ENCODE measurements at regions not wholly inside any gene's neighbourhood (a gene's known extent, or its start where the extent isn't known, plus 50 kb on each side); places are given as distances from the start of the nearest gene placed in this dataset.

DNA sequence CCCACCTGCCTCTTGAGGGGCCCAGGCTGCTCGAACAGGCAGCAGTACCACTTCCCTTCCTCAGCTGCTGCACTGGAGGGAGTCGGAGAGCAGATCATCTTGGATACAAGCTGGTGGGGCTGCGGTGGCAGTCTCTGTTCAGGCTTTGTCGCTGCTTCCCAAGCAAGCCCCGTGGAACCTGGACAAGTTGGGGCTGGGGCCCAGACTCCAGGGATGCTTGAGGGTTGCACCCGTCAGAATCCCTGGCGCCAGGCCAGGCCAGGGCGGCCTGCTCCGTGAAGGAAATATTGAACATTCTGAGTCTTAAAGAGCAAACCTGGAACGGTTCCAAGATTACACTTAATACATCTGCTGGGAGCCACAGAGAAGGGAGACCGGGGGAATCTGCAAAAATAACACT, 310.1 kb upstream of the SORL1-AS1 start:
- no peak for DNase-seq

DNA sequence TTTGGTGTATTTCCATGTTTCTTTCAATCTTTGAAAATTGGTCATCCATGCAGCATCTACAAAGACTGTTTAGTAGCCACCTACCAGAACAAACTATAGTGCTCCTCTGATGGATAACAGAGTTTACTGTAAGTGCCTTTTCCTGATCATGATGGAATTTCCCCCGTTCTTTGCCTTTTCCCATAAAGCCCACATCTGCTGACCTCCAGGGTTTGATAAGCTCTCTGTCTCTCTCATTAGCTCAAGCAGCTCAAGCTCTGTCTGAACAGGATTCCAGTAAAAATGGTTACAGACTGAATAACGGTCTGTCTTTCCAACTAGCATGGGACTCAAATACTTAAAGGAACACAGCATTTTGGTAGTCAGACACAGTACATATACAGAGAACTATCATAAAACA, 308.4 kb upstream of the SORL1-AS1 start:
- POLR2A ChIA-PET (ENCODE audit: unreplicated experiment) = no interaction called here
- no peaks in the 10 kb centered on the region for H4K20me1 ChIP-seq (ENCODE audit: insufficient read depth)

More for the DNA sequence above, 310.1 kb upstream of the SORL1-AS1 start:
- no peaks in the 10 kb centered on the region for H4K20me1 ChIP-seq (ENCODE audit: insufficient read depth)
- H3K27me3 ChIP-seq (ENCODE audit: insufficient read depth, low read depth) = peaks cover 72% of the 10 kb centered on the region
- ChIA-PET CTCF (no interaction called here), POLR2A (ENCODE audit: unreplicated experiment) (no interaction called here)
- intact Hi-C loops (cut with micrococcal nuclease; ENCODE audit: unreplicated experiment) = no loop called here
- H3K9me2 ChIP-seq (ENCODE audit: insufficient read depth) = no peaks in the 10 kb centered on the region
- TF ChIP-seq EZH2 (IDR thresholded peaks at IDR 0.05; ENCODE audit: low read depth) = no peak
- TF ChIP-seq, protein P1, sequence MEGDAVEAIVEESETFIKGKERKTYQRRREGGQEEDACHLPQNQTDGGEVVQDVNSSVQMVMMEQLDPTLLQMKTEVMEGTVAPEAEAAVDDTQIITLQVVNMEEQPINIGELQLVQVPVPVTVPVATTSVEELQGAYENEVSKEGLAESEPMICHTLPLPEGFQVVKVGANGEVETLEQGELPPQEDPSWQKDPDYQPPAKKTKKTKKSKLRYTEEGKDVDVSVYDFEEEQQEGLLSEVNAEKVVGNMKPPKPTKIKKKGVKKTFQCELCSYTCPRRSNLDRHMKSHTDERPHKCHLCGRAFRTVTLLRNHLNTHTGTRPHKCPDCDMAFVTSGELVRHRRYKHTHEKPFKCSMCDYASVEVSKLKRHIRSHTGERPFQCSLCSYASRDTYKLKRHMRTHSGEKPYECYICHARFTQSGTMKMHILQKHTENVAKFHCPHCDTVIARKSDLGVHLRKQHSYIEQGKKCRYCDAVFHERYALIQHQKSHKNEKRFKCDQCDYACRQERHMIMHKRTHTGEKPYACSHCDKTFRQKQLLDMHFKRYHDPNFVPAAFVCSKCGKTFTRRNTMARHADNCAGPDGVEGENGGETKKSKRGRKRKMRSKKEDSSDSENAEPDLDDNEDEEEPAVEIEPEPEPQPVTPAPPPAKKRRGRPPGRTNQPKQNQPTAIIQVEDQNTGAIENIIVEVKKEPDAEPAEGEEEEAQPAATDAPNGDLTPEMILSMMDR (conservative IDR thresholded peaks at IDR 0.05) = no peak
- no peaks in the 10 kb centered on the region for H3K36me3 ChIP-seq (ENCODE audit: low read depth)
- no peak overlapping the region for H3K27ac ChIP-seq
- H3K79me2 ChIP-seq (ENCODE audit: low read depth) = no peaks in the 10 kb centered on the region
- H3K9me3 ChIP-seq (ENCODE audit: insufficient read depth, low read depth) = 0 out of 2 replicates have a peak, but pooled peaks cover 4% of the 10 kb centered on the region
- no peaks in the 10 kb centered on the region for H3F3A ChIP-seq (ENCODE audit: insufficient read depth, low read depth)
- no peak overlapping the region for H3K4me3 ChIP-seq
- H2AFZ ChIP-seq = no peak overlapping the region
- H3K4me1 ChIP-seq (replicated peaks; ENCODE audit: insufficient read depth) = peaks cover 4% of the 10 kb centered on the region; the same call in 1 of the 2 replicates
- H3K4me2 ChIP-seq = no peak overlapping the region
- no TSS peak for BruUV-seq (replicated peaks)

DNA sequence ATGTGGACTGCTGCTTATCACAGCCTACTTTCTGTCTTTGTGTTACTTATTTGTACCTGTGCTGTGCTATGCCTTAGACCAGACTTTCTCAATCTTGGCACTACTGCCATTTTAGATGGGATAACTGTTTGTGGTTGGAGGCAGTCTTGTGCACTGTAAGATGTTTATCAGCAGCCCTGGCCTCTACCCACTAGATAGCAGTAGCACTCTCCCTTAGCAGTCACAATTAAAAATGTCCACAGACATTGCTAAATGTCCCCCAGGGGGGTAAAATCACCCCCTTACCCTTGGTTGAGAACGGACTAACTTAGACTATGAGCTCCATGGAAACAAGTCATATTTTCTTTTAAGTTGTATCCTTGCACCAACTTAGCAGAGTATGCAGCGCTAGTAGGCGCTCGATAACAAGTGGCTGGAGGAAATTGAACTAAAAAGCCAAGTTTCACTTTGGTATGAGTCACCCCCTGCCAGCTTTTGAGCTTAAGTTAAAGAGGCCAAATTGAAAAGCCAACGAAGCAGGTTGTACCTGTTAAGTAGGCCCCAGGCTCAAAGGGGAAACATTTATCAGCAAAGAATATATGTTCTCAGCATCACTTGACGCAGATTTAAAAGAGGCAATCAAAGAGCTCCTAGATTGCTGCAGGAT, 304.8 kb upstream of the SORL1-AS1 start:
- no TSS peak for BruUV-seq (replicated peaks)
- peak; percentile 6 to 51 for DNase-seq
- Histone ChIP-seq H4K20me1 (ENCODE audit: insufficient read depth) (no peaks in the 10 kb centered on the region), H3K79me2 (ENCODE audit: low read depth) (no peaks in the 10 kb centered on the region), H3F3A (ENCODE audit: insufficient read depth, low read depth) (no peaks in the 10 kb centered on the region), H3K4me2 (peak overlapping the region; percentile 39), H3K27me3 (ENCODE audit: insufficient read depth, low read depth) (peaks cover 22% of the 10 kb centered on the region), H3K36me3 (ENCODE audit: low read depth) (no peaks in the 10 kb centered on the region), H3K27ac (no peak overlapping the region), H3K4me1 (replicated peaks; ENCODE audit: insufficient read depth) (peaks cover 10% of the 10 kb centered on the region; the same call in 1 of the 2 replicates), H3K4me3 (no peak overlapping the region), H3K9me2 (ENCODE audit: insufficient read depth) (no peaks in the 10 kb centered on the region), H2AFZ (no peak overlapping the region; the same call in 1 of the 2 replicates), H3K9me3 (ENCODE audit: insufficient read depth, low read depth) (0 out of 2 replicates have a peak, but pooled peaks cover 4% of the 10 kb centered on the region)
- no peak for TF ChIP-seq EZH2 (IDR thresholded peaks at IDR 0.05; ENCODE audit: low read depth)
- TF ChIP-seq, protein P1 (conservative IDR thresholded peaks at IDR 0.05) = no peak
- POLR2A ChIA-PET (ENCODE audit: unreplicated experiment) = interaction anchor here (0.6 kb wide), 1 partner anchor 287 kb away, joined by 6 read pairs; no protein-coding TSS in a partner anchor
- CTCF ChIA-PET = no interaction called here
- intact Hi-C loops (cut with micrococcal nuclease; ENCODE audit: unreplicated experiment) = no loop called here

More for the DNA sequence above, 308.4 kb upstream of the SORL1-AS1 start:
- H3K4me2 ChIP-seq = no peak overlapping the region
- intact Hi-C loops (cut with micrococcal nuclease; ENCODE audit: unreplicated experiment) = no loop called here
- no peaks in the 10 kb centered on the region for H3K9me2 ChIP-seq (ENCODE audit: insufficient read depth)
- no peak overlapping the region for H2AFZ ChIP-seq
- CTCF ChIA-PET = no interaction called here
- H3K4me3 ChIP-seq = no peak overlapping the region
- DNase-seq = no peak
- BruUV-seq (replicated peaks) = no TSS peak
- H3F3A ChIP-seq (ENCODE audit: insufficient read depth, low read depth) = no peaks in the 10 kb centered on the region
- H3K9me3 ChIP-seq (ENCODE audit: insufficient read depth, low read depth) = 0 out of 2 replicates have a peak, but pooled peaks cover 4% of the 10 kb centered on the region
- H3K79me2 ChIP-seq (ENCODE audit: low read depth) = no peaks in the 10 kb centered on the region
- TF ChIP-seq EZH2 (IDR thresholded peaks at IDR 0.05; ENCODE audit: low read depth) = no peak
- TF ChIP-seq, protein P1 (conservative IDR thresholded peaks at IDR 0.05) = no peak
- peaks cover 55% of the 10 kb centered on the region for H3K27me3 ChIP-seq (ENCODE audit: insufficient read depth, low read depth)
- H3K27ac ChIP-seq = no peak overlapping the region
- no peaks in the 10 kb centered on the region for H3K36me3 ChIP-seq (ENCODE audit: low read depth)
- H3K4me1 ChIP-seq (replicated peaks; ENCODE audit: insufficient read depth) = peaks cover 10% of the 10 kb centered on the region; the same call in 1 of the 2 replicates
